Heart left ventricle (tissue), 16 donors: ENCODE measurements at regions not wholly inside any gene's neighbourhood (a gene's known extent, or its start where the extent isn't known, plus 50 kb on each side); places are given as distances from the start of the nearest gene placed in this dataset.

ENCODE experiments used
- ATAC-seq, 4 donors: fragments of 200-7000 bp; cut with Tn5 transposase; one replicate each; pipeline ENCODE4 v1.9.1; 2020 to 2022; ENCODE audit warnings: moderate library complexity in 4 of 4, mild to moderate bottlenecking in 3 of 4, moderate number of reproducible peaks in 1 of 4
- DNase-seq, 5 donors: peaks; one replicate each; pipeline ENCODE4 v3.0.0-alpha.2; 2020
- H3K27ac ChIP-seq, 12 donors: fragments of 200-600 bp; sonication (generic) in 4 of 12; one replicate each; pipeline versions ENCODE4 v1.5.0 to v1.8.0; 2016 to 2022; ENCODE audit warnings: mild to moderate bottlenecking in 2 of 12
- H3K27me3 ChIP-seq, 9 donors: fragments of 200-600 bp; sonication (generic) in 2 of 9; one replicate each; pipeline versions ENCODE4 v1.5.1 to v1.8.0; 2016 to 2022; ENCODE audit warnings: mild to moderate bottlenecking in 3 of 9
- H3K36me3 ChIP-seq, 9 donors: fragments of 200-600 bp; sonication (generic) in 2 of 9; one replicate each; pipeline versions ENCODE4 v1.5.0 to v1.8.0; 2018 to 2022; ENCODE audit warnings: mild to moderate bottlenecking in 2 of 9
- H3K4me1 ChIP-seq, 12 donors: fragments of 200-600 bp; sonication (generic) in 4 of 12; one replicate each; pipeline versions ENCODE4 v1.5.0 to v1.8.0; 2016 to 2022; ENCODE audit warnings: mild to moderate bottlenecking in 3 of 12
- H3K4me3 ChIP-seq, 12 donors: fragments of 200-600 bp; sonication (generic) in 4 of 12; one replicate each; pipeline versions ENCODE4 v1.5.0 to v1.8.0; 2017 to 2022; ENCODE audit warnings: mild to moderate bottlenecking in 9 of 12, moderate library complexity in 4 of 12
- H3K9me3 ChIP-seq, 12 donors: fragments of 200-600 bp; sonication (generic) in 4 of 12; one replicate each; pipeline versions ENCODE4 v1.5.0 to v1.8.0; 2016 to 2022; ENCODE audit warnings: mild to moderate bottlenecking in 1 of 12
- CTCF ChIP-seq, 12 donors: fragments of 200-600 bp; sonication (generic) in 4 of 12; IDR thresholded peaks; one replicate each; pipeline versions ENCODE4 v1.5.0 to v1.8.0; 2018 to 2022; ENCODE audit warnings: antibody characterized with exemption in 12 of 12, mild to moderate bottlenecking in 5 of 12
- POLR2A ChIP-seq, 2 donors: fragments of 450-650 bp; IDR thresholded peaks; one replicate each; pipeline ENCODE4 v1.6.1; 2017; ENCODE audit warnings: antibody characterized with exemption in 2 of 2, mild to moderate bottlenecking in 2 of 2, moderate library complexity in 2 of 2
- WGBS, 4 donors: extraction: QIAGEN DNeasy Blood & Tissue Kit in 2 of 4; methylation state at CpG; one replicate each; pipeline versions ENCODE4 v1.1.5 to v1.1.7; 2013 to 2018; 5-methylcytosine and 5-hydroxymethylcytosine counted together
- intact Hi-C, 10 donors: fragments of 100-400 bp; cut with DNase I; formaldehyde crosslinking; loops; one replicate each; pipeline versions ENCODE4 v1.11.1 to v1.14.2; 2022
- donor health status: ischemic (EF 13 %, LVEDD 7.1; RV severe dilation, severe dysfunction).
- donor health status: healthy with polysubstance abuse.
- donor health status: DM: no; HTN: yes; CAD: no.
- donor health status: DM: no; HTN: no; CAD: no.
- donor health status: ischemic (EF 25% LVEDD 6.9; RV normal size, moderate dysfunction).
- donor health status: ischemic (EF 25% LVEDD 5.7; RV mildly dilated, moderate dysfunction).
- donor health status: healthy.
- donor health status: DM: yes; HTN: yes; CAD: no.
- donor health status: ischemic (EF 35%, LVEDD 5.7; RV mildly dilated, moderate dysfunction).
- donor health status: nonischemic (EF 11% LVEDD 7.7; RV severe dilation, severe dysfunction).
- donor health status: DM: yes; HTN: yes; CAD: no.
- donor health status: PGD.
- donor health status: ischemic (EF 29% LVEDD 5.4; RV normal size, mild dysfunction).
- donor health status: nonischemic (EF 23%, LVEDD 6.1; RV moderate dilation, normal function).

- ATAC-seq (no peak), DNase-seq (no peak)
- WGBS, 4 donors = 93 to 99% (median 96%) methylated on average over 2 of the region's 2 CpGs
- TF ChIP-seq CTCF (IDR thresholded peaks at IDR 0.05) (no peak), POLR2A (IDR thresholded peaks at IDR 0.05) (no peak)
- no peaks in the 10 kb centered on the region for H3K27me3 ChIP-seq
- intact Hi-C loops = loop anchor here in 8 of 10 donors (2.0 to 10.0 kb wide), 7 partner anchors 139 to 1667 kb away; partner anchors contain the start of gene ZNF385D (in 4 of the 8)
- H3K4me3 ChIP-seq = no peak overlapping the region
- no peaks in the 10 kb centered on the region for H3K36me3 ChIP-seq
- H3K9me3 ChIP-seq = no peaks in the 10 kb centered on the region
- peaks cover 0 to 24% (median 4%) of the 10 kb centered on the region in 12 donors for H3K4me1 ChIP-seq
- H3K27ac ChIP-seq = no peak overlapping the region
Measured at GRCh38 chr3:21892104-21892503, 141.1 kb upstream of the ZNF385D start.

- no peaks in the 10 kb centered on the region for H3K9me3 ChIP-seq
- H3K4me3 ChIP-seq = no peak overlapping the region
- WGBS, 4 donors = 43 to 58% (median 50%) methylated on average over 3 of the region's 3 CpGs
- TF ChIP-seq POLR2A (IDR thresholded peaks at IDR 0.05) = no peak
- TF ChIP-seq CTCF (IDR thresholded peaks at IDR 0.05) = no peak
- intact Hi-C loops = loop anchor here in 8 of 10 donors (1.0 to 10.0 kb wide), 8 partner anchors 140 to 1668 kb away; partner anchors contain the start of gene ZNF385D (in 4 of the 8)
- ATAC-seq (no peak), DNase-seq (no peak)
- H3K36me3 ChIP-seq = no peaks in the 10 kb centered on the region
- peak overlapping the region in 1 of 12 donors; percentile 39 for H3K27ac ChIP-seq
- H3K4me1 ChIP-seq = peaks cover 0 to 24% (median 4%) of the 10 kb centered on the region in 12 donors
- H3K27me3 ChIP-seq = no peaks in the 10 kb centered on the region
Measured at GRCh38 chr3:21893242-21893641, 142.2 kb upstream of the ZNF385D start.

- Histone ChIP-seq H3K4me3 (peak overlapping the region in 1 of 12 donors; percentile 15), H3K27me3 (no peaks in the 10 kb centered on the region), H3K9me3 (no peaks in the 10 kb centered on the region), H3K27ac (peak overlapping the region in 3 of 12 donors; percentile 16 to 39 (median 21)), H3K4me1 (peaks cover 0 to 24% (median 4%) of the 10 kb centered on the region in 12 donors), H3K36me3 (no peaks in the 10 kb centered on the region)
- 47 to 56% (median 49%) methylated on average over 3 of the region's 3 CpGs for WGBS, 4 donors
- DNase-seq = peak in 1 of 5 donors; percentile 24
- ATAC-seq = peak; percentile 30 to 62 (median 50)
- peak; percentile 45 to 84 (median 70) for TF ChIP-seq CTCF (IDR thresholded peaks at IDR 0.05)
- no peak for TF ChIP-seq POLR2A (IDR thresholded peaks at IDR 0.05)
- intact Hi-C loops = loop anchor here in 9 of 10 donors (1.0 to 10.0 kb wide), 10 partner anchors 142 to 1670 kb away; partner anchors contain the start of gene ZNF385D (in 4 of the 9)
Measured at GRCh38 chr3:21894459-21895340, 143.7 kb upstream of the ZNF385D start.

- Histone ChIP-seq H3K27ac (no peak overlapping the region), H3K9me3 (no peaks in the 10 kb centered on the region), H3K27me3 (no peaks in the 10 kb centered on the region), H3K4me1 (peaks cover 0 to 18% (median 3%) of the 10 kb centered on the region in 12 donors), H3K4me3 (no peak overlapping the region), H3K36me3 (no peaks in the 10 kb centered on the region)
- TF ChIP-seq POLR2A (IDR thresholded peaks at IDR 0.05) (no peak), CTCF (IDR thresholded peaks at IDR 0.05) (no peak)
- ATAC-seq (no peak), DNase-seq (no peak)
- intact Hi-C loops = loop anchor here in 8 of 10 donors (5.0 to 10.0 kb wide), 5 partner anchors 414 to 1674 kb away; no protein-coding TSS in a partner anchor
Measured at GRCh38 chr3:21898316-21898715, 147.3 kb upstream of the ZNF385D start.
